AG10803 (cell line): ENCODE measurements at regions not wholly inside any gene's neighbourhood (a gene's known extent, or its start where the extent isn't known, plus 50 kb on each side); places are given as distances from the start of the nearest gene placed in this dataset.

ENCODE experiments used
- DNase-seq: peaks from one replicate; pipeline ENCODE4 v3.0.0; 2010; ENCODE audit warnings: low read depth
- H3K4me3 ChIP-seq: 2 replicates; pipeline ENCODE4 v1.5.1; 2011; ENCODE audit warnings: mild to moderate bottlenecking, low read length, control low read depth
- TF ChIP-seq, protein P1 (sequence below): conservative IDR thresholded peaks from 2 replicates; pipeline ENCODE4 v1.5.1; 2011; ENCODE audit warnings: mild to moderate bottlenecking, low read length, control low read depth, inconsistent platforms

GRCh38 chr12:5301539-5301938 lies 130.4 kb upstream of the NTF3 start:
- TF ChIP-seq, protein P1, sequence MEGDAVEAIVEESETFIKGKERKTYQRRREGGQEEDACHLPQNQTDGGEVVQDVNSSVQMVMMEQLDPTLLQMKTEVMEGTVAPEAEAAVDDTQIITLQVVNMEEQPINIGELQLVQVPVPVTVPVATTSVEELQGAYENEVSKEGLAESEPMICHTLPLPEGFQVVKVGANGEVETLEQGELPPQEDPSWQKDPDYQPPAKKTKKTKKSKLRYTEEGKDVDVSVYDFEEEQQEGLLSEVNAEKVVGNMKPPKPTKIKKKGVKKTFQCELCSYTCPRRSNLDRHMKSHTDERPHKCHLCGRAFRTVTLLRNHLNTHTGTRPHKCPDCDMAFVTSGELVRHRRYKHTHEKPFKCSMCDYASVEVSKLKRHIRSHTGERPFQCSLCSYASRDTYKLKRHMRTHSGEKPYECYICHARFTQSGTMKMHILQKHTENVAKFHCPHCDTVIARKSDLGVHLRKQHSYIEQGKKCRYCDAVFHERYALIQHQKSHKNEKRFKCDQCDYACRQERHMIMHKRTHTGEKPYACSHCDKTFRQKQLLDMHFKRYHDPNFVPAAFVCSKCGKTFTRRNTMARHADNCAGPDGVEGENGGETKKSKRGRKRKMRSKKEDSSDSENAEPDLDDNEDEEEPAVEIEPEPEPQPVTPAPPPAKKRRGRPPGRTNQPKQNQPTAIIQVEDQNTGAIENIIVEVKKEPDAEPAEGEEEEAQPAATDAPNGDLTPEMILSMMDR: no peak
- H3K4me3 ChIP-seq: no peak overlapping the region
- no peak for DNase-seq

DNA sequence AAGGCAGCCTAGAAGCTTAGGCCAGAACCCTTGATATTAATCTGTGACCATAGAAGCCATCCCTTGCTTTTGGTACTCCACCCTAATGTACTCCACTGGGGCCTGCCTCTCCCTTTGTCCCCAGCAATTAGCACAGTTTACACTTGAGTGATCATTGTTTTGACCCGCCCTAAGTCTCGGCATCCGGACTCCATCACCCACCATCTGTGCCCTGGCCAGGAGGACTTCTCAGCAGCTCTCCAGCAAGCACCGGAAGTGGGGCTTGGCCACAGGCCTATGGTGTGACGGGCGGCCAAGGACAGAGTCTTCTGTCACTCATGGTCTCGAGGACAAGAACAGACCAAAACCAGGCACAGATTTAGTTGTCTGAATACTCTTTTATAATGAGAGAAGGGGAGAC lies 126.5 kb upstream of the NTF3 start:
- TF ChIP-seq, protein P1: no peak
- no peak overlapping the region for H3K4me3 ChIP-seq
- no peak for DNase-seq

GRCh38 chr12:5305886-5306545 lies 125.9 kb upstream of the NTF3 start:
- no peak overlapping the region for H3K4me3 ChIP-seq
- DNase-seq: no peak
- TF ChIP-seq, protein P1: no peak

GRCh38 chr12:5307065-5307464 lies 124.8 kb upstream of the NTF3 start:
- H3K4me3 ChIP-seq: no peak overlapping the region
- TF ChIP-seq, protein P1: no peak
- no peak for DNase-seq

DNA sequence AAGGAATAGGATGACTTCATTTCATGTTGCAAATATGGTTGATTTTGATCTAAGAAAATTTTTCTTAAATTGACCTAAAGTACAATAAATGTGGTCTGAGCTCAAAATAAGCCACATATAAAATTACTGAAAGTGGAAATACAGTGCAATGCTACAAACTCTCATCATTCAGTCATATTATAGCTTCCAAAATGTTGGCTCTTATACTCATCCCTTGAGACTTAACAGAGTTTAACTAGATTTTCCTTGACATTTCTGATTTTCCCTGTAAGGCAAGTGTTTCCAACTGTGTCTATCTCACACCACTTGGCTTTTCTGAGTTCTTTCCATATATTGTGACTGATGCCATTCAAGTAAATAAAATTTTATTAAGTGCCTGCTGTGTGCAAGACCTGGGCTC lies 123.7 kb upstream of the NTF3 start:
- TF ChIP-seq, protein P1: no peak
- no peak overlapping the region for H3K4me3 ChIP-seq
- DNase-seq: no peak

DNA sequence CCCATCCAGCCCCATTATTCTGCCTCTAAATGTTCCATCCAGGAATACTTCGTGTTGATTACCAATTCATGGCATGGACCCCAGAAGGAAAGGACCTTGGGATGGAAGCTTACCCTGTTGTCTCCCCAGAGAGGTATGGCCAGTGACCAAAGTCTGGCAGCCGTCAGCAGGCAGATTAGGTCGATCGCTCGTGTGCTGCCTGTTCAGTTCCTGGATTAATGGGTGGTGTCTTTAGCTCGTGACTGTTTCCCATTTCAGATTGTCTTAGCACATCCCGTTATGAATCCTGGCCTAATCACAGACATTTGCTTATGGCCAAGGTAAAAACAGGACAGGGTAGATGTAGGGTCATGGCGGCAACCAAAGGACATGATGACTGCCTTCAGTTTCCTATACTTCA lies 122.9 kb upstream of the NTF3 start:
- TF ChIP-seq, protein P1: no peak

DNA sequence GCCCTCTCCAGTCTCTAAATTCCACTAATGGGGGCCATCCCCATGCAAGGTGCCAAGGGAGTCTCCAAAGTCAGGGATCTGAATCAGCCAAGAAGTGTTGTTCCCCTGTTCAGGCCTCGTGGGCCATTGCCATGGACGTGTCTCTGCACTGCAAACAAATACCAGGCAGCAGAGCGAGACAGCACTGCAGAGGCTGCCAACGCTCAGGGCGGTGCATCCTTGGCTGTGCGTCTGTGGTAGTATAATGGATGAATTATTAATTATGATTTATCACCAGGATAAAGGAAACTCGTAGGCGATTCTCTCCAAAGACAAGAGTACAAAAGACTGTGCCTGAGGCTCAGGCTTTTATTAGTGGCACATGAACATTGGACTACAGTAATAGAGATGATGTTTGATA lies 122.3 kb upstream of the NTF3 start:
- DNase-seq: no peak
- TF ChIP-seq, protein P1: no peak
- H3K4me3 ChIP-seq: no peak overlapping the region

More for the DNA sequence above, 122.9 kb upstream of the NTF3 start:
- no peak for DNase-seq
- no peak overlapping the region for H3K4me3 ChIP-seq
